ENCODE measurements at regions not wholly inside any gene's neighbourhood (a gene's known extent, or its start where the extent isn't known, plus 50 kb on each side); places are given as distances from the start of the nearest gene placed in this dataset.

- no peak overlapping the region for H3K27ac ChIP-seq (ENCODE audit: insufficient read depth, low read length)
- no peak for DNase-seq (ENCODE audit: low read depth in 2 of 2)
- H3K36me3 ChIP-seq (ENCODE audit: control insufficient read depth, insufficient read depth, low read length) = no peaks in the 10 kb centered on the region
- H4K20me1 ChIP-seq (ENCODE audit: control insufficient read depth, extremely low read depth, insufficient read depth, low read length) = no peaks in the 10 kb centered on the region
- no peak overlapping the region for H3K4me2 ChIP-seq (ENCODE audit: extremely low read depth, insufficient read depth, low read length)
- H3K9me3 ChIP-seq (ENCODE audit: control insufficient read depth, insufficient read depth, low read depth, low read length) = no peaks in the 10 kb centered on the region
- no peaks in the 10 kb centered on the region for H3K27me3 ChIP-seq (ENCODE audit: control insufficient read depth, insufficient read depth, low read length)
- H3K4me3 ChIP-seq (replicated peaks in 1 of 4; ENCODE audit: control extremely low read depth in 1 of 4, insufficient read depth in 1 of 4, low read depth in 3 of 4, low read length in 4 of 4) = no peak overlapping the region
- H3K79me2 ChIP-seq (ENCODE audit: control insufficient read depth, insufficient read depth, low read length) = no peaks in the 10 kb centered on the region
- no peak overlapping the region for H2AFZ ChIP-seq (ENCODE audit: low read length)
- no peak overlapping the region for H3K9ac ChIP-seq (ENCODE audit: insufficient read depth, low read length)
- TF ChIP-seq CTCF (conservative IDR thresholded peaks at IDR 0.05 in 1 of 2, IDR thresholded peaks at IDR 0.05 in 1 of 2; ENCODE audit: low read depth in 1 of 2, low read length in 2 of 2) (no peak), EZH2 (IDR thresholded peaks at IDR 0.05; ENCODE audit: low read length, missing control alignments) (no peak)
- H3K4me1 ChIP-seq (ENCODE audit: control insufficient read depth, extremely low read depth, insufficient read depth, low read length) = no peaks in the 10 kb centered on the region
These were observed 104.6 kb upstream of the HTR1E start for GRCh38 chr6:86832686-86833085.

- H3K4me1 ChIP-seq (ENCODE audit: control insufficient read depth, extremely low read depth, insufficient read depth, low read length) = no peaks in the 10 kb centered on the region
- H3K36me3 ChIP-seq (ENCODE audit: control insufficient read depth, insufficient read depth, low read length) = no peaks in the 10 kb centered on the region
- no peak for DNase-seq (ENCODE audit: low read depth in 2 of 2)
- no peaks in the 10 kb centered on the region for H3K27me3 ChIP-seq (ENCODE audit: control insufficient read depth, insufficient read depth, low read length)
- no peak overlapping the region for H3K4me3 ChIP-seq (replicated peaks in 1 of 4; ENCODE audit: control extremely low read depth in 1 of 4, insufficient read depth in 1 of 4, low read depth in 3 of 4, low read length in 4 of 4)
- TF ChIP-seq EZH2 (IDR thresholded peaks at IDR 0.05; ENCODE audit: low read length, missing control alignments) (no peak), CTCF (conservative IDR thresholded peaks at IDR 0.05 in 1 of 2, IDR thresholded peaks at IDR 0.05 in 1 of 2; ENCODE audit: low read depth in 1 of 2, low read length in 2 of 2) (no peak)
- no peak overlapping the region for H3K27ac ChIP-seq (ENCODE audit: insufficient read depth, low read length)
- no peaks in the 10 kb centered on the region for H3K9me3 ChIP-seq (ENCODE audit: control insufficient read depth, insufficient read depth, low read depth, low read length)
- H3K79me2 ChIP-seq (ENCODE audit: control insufficient read depth, insufficient read depth, low read length) = no peaks in the 10 kb centered on the region
- H3K9ac ChIP-seq (ENCODE audit: insufficient read depth, low read length) = no peak overlapping the region
- no peaks in the 10 kb centered on the region for H4K20me1 ChIP-seq (ENCODE audit: control insufficient read depth, extremely low read depth, insufficient read depth, low read length)
- no peak overlapping the region for H3K4me2 ChIP-seq (ENCODE audit: extremely low read depth, insufficient read depth, low read length)
- no peak overlapping the region for H2AFZ ChIP-seq (ENCODE audit: low read length)
These were observed 111.9 kb upstream of the HTR1E start for GRCh38 chr6:86825436-86825835.

GRCh38 chr6:86822747-86823146 lies 114.6 kb upstream of the HTR1E start:
- H3K27me3 ChIP-seq (ENCODE audit: control insufficient read depth, insufficient read depth, low read length) = no peaks in the 10 kb centered on the region
- no peaks in the 10 kb centered on the region for H3K79me2 ChIP-seq (ENCODE audit: control insufficient read depth, insufficient read depth, low read length)
- no peak overlapping the region for H3K9ac ChIP-seq (ENCODE audit: insufficient read depth, low read length)
- H3K27ac ChIP-seq (ENCODE audit: insufficient read depth, low read length) = no peak overlapping the region
- H4K20me1 ChIP-seq (ENCODE audit: control insufficient read depth, extremely low read depth, insufficient read depth, low read length) = no peaks in the 10 kb centered on the region
- no peak overlapping the region for H3K4me2 ChIP-seq (ENCODE audit: extremely low read depth, insufficient read depth, low read length)
- no peaks in the 10 kb centered on the region for H3K4me1 ChIP-seq (ENCODE audit: control insufficient read depth, extremely low read depth, insufficient read depth, low read length)
- no peak overlapping the region for H3K4me3 ChIP-seq (replicated peaks in 1 of 4; ENCODE audit: control extremely low read depth in 1 of 4, insufficient read depth in 1 of 4, low read depth in 3 of 4, low read length in 4 of 4)
- no peak for DNase-seq (ENCODE audit: low read depth in 2 of 2)
- TF ChIP-seq CTCF (conservative IDR thresholded peaks at IDR 0.05 in 1 of 2, IDR thresholded peaks at IDR 0.05 in 1 of 2; ENCODE audit: low read depth in 1 of 2, low read length in 2 of 2) (no peak), EZH2 (IDR thresholded peaks at IDR 0.05; ENCODE audit: low read length, missing control alignments) (no peak)
- no peaks in the 10 kb centered on the region for H3K36me3 ChIP-seq (ENCODE audit: control insufficient read depth, insufficient read depth, low read length)
- H3K9me3 ChIP-seq (ENCODE audit: control insufficient read depth, insufficient read depth, low read depth, low read length) = no peaks in the 10 kb centered on the region
- no peak overlapping the region for H2AFZ ChIP-seq (ENCODE audit: low read length)

Data from fibroblast of lung (primary cell).